Central memory CD4-positive, alpha-beta T cell (primary cell): ENCODE measurements at regions not wholly inside any gene's neighbourhood (a gene's known extent, or its start where the extent isn't known, plus 50 kb on each side); places are given as distances from the start of the nearest gene placed in this dataset.

ENCODE experiments used
- DNase-seq: peaks from one replicate; pipeline ENCODE4 v3.0.0; 2022

GRCh38 chr13:89862011-89862690 is 1485.3 kb upstream of the MIR17HG start:
- DNase-seq: no peak

- no peak for DNase-seq
Measured at GRCh38 chr13:89862691-89863036, 1484.8 kb upstream of the MIR17HG start.

GRCh38 chr13:89865164-89866064 is 1482.1 kb upstream of the MIR17HG start:
- DNase-seq: no peak

GRCh38 chr13:89869312-89869711 is 1478.2 kb upstream of the MIR17HG start:
- DNase-seq: no peak

GRCh38 chr13:89878904-89879303 is 1468.6 kb upstream of the MIR17HG start:
- DNase-seq: no peak

DNA sequence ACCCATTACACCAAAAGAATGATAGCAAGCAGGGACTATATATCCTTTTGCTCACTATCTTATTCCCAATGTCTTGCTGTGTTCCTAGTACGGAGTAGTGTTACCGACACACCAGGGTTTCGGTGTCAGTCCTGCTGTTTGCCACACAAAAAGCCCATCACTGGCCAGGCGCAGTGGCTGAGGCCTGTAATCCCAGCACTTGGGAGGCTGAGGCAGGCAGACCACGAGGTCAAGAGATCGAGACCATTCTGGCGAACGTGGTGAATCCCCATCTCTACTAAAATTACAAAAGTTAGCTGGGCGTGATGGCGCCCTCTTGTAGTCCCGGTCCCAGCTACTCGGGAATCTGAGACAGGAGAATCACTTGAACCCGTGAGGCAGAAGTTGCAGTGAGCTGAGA is 1467.3 kb upstream of the MIR17HG start:
- no peak for DNase-seq

DNA sequence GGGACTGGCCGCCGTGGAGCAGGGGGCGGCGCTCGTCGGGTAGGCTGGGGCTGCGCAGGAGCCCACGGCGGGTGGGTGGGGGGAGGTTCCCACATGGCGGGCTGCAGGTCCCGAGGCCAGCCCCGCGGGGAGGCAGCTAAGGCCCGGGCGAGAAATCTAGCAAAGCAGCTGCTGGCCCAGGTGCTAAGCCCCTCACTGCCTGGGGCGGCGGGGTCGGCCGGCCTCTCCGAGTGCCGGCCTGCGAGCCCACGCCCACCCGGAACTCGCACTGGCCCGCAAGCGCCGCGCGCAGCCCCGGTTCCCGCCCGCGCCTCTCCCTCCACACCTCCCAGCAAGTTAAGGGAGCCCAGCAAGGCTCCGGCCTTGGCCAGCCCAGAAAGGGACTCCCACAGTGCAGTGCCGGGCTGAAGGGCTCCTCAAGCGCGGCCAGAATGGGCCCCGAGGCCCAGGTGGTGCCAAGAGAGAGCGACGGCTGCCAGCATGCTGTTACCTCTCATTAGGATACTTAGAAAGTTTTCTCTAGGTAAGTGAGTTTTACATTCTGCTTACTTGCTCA is 1463.5 kb upstream of the MIR17HG start:
- DNase-seq: no peak

DNA sequence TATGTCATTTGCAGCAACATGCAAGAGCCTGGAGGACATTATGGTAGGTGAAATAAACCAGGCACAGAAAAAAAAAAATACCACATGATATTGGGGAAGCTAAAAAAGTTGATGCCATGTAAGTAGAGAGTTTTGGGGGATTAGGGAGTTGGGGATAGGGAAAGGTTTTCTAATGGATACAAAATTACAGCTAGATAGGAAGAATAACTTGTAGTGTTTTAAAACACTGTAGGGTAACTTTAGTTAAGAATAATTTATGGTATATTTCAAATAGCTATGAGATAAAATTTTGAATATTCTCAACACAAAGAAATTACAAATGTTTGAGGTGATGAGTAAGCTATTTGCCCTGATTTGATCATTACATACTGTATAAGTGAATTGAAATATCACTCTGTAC is 1456.7 kb upstream of the MIR17HG start:
- no peak for DNase-seq

GRCh38 chr13:89891416-89891815 is 1456.1 kb upstream of the MIR17HG start:
- DNase-seq: no peak

DNA sequence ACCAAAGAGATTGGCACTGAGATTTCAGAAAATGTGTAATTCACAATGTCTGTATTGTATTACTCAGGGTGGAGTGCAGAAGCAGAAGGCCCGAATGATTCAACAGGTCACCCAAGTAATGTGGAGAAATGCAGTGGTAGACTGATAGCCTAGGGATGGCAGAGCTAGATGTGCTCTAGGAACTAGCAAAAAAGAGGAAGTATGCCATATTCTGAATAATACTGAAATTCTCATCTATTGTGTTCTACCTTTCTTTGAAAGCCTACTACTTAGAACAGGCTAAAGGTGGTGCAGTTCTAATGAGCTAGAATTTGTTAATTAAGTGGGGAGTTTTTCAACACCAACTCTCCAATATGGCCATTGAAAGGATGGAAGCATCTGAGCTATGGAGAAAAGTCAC is 1449.8 kb upstream of the MIR17HG start:
- DNase-seq: no peak

DNA sequence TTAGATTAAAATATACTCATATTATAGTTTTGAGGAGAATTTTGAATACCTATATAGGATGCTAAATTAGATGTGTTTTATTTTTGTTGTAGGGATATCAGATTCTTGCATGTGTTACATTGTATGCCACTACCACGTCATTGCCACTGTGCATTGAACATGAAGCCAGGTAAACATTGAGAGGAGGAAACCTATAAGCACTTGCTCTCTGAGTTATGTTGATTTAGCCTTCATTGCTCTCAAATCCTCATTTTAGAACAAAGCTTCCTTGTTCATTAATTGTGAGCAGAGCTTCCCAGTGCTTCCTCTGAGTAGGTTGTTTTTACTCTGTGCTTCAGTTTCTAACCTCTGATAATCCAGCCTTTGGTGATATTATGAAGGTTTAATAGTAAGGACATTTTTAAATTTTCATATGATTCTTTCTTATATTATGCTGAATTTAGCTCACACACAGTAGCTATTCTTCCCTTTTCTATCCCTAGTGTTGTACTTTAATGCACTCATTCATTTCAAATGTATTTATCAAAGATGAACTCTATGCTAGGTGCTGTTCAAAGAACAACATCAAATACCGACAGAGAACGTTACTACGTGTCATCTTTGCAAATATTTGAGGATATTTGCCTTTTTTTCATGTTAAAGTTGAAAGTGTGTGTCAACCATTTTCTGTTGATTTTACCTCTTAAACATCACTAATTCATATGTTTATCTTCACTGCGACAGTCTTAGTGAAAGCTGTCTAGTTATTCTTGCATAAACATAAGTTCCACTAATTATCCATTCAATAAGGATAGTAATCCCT is 1448.0 kb upstream of the MIR17HG start:
- no peak for DNase-seq

DNA sequence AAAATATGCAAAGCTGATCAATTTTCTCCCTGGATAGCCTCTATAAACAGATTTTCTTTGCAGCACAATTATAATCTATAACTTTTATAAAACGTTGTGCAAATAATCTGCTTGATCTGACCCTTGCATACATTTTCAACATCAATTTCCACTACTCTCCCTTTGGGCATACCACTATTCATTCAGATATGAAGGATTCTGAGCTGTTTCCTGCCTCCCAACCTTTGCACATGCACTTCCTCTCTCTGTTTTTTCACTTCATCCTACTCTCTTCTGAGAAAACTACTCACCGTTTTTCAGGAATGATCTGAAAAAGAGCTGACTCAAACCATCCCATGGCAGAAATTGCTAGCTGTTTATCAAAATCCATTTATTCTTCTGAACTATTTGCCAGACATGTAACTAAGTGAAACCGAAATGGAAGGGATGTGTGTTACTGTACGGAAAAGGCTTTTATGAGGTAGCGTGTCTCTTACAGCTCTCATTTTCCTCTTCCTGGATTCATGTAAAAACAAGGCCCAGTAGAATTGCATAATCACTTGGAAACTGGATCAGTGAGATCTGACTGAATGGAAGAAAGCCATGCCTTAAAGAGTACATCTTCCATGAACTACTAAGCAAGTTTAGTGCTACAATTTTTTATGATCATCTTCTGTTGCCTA is 1447.3 kb upstream of the MIR17HG start:
- DNase-seq: no peak

DNA sequence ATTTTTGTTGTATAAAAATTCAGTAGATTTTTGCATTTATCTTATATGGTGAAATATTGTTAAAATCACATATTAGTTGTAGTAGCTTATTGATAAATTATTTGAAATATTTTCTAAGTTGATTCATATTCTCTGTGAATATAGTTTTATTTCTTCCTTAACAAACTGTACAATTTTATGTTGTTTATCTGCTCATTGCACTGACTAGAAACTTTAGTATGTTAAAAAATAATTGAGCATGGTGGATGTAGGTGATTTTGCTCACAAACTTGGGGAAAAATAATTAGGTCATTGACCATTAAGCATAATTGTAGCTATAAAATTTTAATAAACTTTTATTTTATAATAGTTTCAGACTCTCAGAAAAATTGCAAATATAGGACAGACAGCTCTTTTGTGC is 1445.3 kb upstream of the MIR17HG start:
- no peak for DNase-seq

DNA sequence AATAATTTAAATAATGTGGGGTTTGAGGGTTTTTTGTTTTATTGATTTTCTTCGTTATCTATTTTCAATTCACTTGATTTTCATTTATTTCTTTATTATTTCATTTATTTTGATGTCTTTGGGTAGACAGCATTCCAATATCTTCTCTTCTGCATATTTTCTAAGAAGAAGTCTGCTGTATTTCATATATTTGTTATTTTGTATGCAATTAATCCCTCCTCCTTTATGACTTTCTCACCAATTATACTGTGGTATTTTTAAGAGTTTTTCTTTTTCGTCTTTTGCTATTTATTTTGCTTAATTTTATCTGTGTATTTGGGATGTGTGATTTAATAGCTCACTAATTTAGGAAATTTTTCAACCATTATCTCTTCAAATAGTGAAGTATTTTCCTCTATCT is 1444.4 kb upstream of the MIR17HG start:
- no peak for DNase-seq

DNA sequence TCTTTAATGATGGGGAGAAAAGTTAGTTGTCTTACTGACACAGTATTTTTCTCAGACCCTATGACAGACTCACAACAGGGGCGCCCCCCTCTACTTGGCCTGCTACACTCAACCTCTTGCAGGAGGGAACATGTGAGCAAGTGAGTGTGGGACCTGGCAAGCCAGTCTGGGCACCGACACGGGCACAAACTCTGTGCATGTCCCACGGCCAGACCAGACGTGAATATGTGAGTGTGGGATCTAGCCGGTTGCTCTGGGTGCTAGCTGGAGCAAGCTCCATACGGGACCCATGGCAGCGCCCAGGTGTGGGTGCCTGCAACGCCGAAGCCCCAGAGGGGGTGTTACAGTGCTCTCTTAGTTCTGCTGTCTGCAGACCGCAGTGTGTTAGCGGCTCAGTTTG is 1437.3 kb upstream of the MIR17HG start:
- no peak for DNase-seq

DNA sequence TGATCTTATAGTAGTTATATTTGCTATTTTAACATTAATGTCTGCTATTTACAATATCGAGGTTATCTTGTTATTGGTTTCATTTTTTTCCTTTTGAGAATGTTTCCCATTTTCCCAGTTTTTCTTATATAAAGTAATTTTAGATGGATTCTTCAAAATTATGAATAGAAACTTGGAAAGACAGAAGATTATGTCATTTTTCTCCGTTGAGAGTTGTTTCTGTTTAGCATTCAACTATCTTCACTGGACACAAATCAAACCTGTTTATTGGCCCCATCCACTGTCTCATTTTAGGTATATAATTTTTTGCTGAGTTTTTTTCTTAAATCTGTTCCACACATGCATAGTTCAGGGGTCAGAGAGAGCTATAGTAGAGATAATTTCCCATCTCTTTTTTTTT is 1430.9 kb upstream of the MIR17HG start:
- no peak for DNase-seq

GRCh38 chr13:89920461-89920860 is 1427.0 kb upstream of the MIR17HG start:
- no peak for DNase-seq

DNA sequence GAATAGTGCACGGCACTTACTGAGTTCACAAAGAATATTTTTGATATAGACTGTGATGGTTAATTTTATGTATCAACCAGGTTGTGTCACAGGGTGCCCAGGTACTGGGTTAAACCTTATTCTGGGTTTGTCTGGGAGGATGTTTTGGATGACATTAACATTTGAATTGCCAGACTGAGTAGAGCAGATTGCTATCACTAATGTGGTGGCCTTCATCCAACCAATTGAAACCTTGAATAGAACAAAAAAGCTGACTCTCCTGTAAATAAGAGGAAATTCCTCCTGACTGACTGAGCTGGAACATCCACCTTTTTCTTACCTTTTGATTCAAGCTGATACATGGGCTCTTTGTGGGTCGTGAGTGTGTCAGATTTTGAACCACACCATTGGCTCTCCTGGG is 1424.4 kb upstream of the MIR17HG start:
- no peak for DNase-seq

- no peak for DNase-seq
Measured at GRCh38 chr13:89923736-89924135, 1423.8 kb upstream of the MIR17HG start.

- DNase-seq: no peak
Measured at GRCh38 chr13:89925107-89925506, 1422.4 kb upstream of the MIR17HG start.

- no peak for DNase-seq
Measured at GRCh38 chr13:89930861-89931260, 1416.6 kb upstream of the MIR17HG start.

- no peak for DNase-seq
Measured at GRCh38 chr13:89932902-89933301, 1414.6 kb upstream of the MIR17HG start.

DNA sequence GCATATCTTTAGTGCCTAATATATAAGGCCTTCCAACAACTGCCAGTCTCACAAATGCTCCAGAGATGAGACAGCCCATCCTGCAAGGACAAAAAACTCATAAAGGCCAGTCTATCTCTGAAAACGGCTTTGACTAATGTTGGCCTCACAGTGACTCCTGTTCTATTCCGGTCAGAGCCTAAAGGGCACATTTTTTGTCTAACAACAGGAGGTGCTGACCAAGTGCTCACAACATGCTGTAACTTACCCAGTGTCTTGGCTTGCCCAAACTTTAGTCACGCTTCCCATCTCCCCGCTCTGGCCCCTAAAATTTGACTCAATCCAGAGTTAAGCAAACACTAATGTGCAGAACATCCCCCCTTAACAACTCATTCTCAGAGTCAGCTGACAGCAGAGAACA is 1411.2 kb upstream of the MIR17HG start:
- DNase-seq: no peak
